ENCODE measurements at regions not wholly inside any gene's neighbourhood (a gene's known extent, or its start where the extent isn't known, plus 50 kb on each side); places are given as distances from the start of the nearest gene placed in this dataset.
A peak's percentile ranks its signal among the peaks of the same experiment; 100 is the strongest.

GRCh38 chr7:17020250-17020649 is 138.5 kb upstream of the AGR3 start:
- TF ChIP-seq EZH2 (IDR thresholded peaks at IDR 0.05; ENCODE audit: insufficient read depth, low read length): no peak
- no peak for TF ChIP-seq CTCF (IDR thresholded peaks at IDR 0.05; ENCODE audit: insufficient read depth, low read depth, low read length)

GRCh38 chr7:17021205-17021604 is 139.4 kb upstream of the AGR3 start:
- no peak overlapping the region for H3K9ac ChIP-seq (ENCODE audit: low read length)
- Mint-ChIP-seq H3K27ac (ENCODE audit: unreplicated experiment) (no peak overlapping the region), H3K9me3 (ENCODE audit: unreplicated experiment) (no peaks in the 10 kb centered on the region), H3K36me3 (ENCODE audit: low read depth, unreplicated experiment) (no peaks in the 10 kb centered on the region), H3K27me3 (ENCODE audit: low read depth, unreplicated experiment) (no peaks in the 10 kb centered on the region), H3K4me1 (ENCODE audit: low read depth, unreplicated experiment) (peaks cover 7% of the 10 kb centered on the region), H3K4me3 (ENCODE audit: unreplicated experiment) (no peak overlapping the region)
- no peak overlapping the region for H3K4me3 ChIP-seq (ENCODE audit: insufficient read depth, low read depth, low read length)
- FAIRE-seq: no peak
- peak; percentile 81 for DNase-seq (ENCODE audit: low read depth)
- no peaks in the 10 kb centered on the region for H3K9me3 ChIP-seq (ENCODE audit: insufficient read depth, low read depth, low read length)
- no peaks in the 10 kb centered on the region for H3K36me3 ChIP-seq (ENCODE audit: insufficient read depth, low read length)
- H3K27ac ChIP-seq (ENCODE audit: low read depth, low read length): no peak overlapping the region
- H2AFZ ChIP-seq (ENCODE audit: low read depth, low read length): no peak overlapping the region
- no peak overlapping the region for H3K4me2 ChIP-seq (ENCODE audit: low read length)
- no peaks in the 10 kb centered on the region for H3K79me2 ChIP-seq (ENCODE audit: insufficient read depth, low read length)
- H4K20me1 ChIP-seq (ENCODE audit: insufficient read depth, low read length): no peaks in the 10 kb centered on the region
- TF ChIP-seq EZH2 (IDR thresholded peaks at IDR 0.05; ENCODE audit: insufficient read depth, low read length) (no peak), CTCF (IDR thresholded peaks at IDR 0.05; ENCODE audit: insufficient read depth, low read depth, low read length) (no peak)
- H3K27me3 ChIP-seq (ENCODE audit: insufficient read depth, low read length): no peaks in the 10 kb centered on the region
- H3K4me1 ChIP-seq (ENCODE audit: insufficient read depth, low read length): no peaks in the 10 kb centered on the region

More at GRCh38 chr7:17020250-17020649, 138.5 kb upstream of the AGR3 start:
- H3K4me3 ChIP-seq (ENCODE audit: insufficient read depth, low read depth, low read length): no peak overlapping the region
- Mint-ChIP-seq H3K27me3 (ENCODE audit: low read depth, unreplicated experiment) (no peaks in the 10 kb centered on the region), H3K4me3 (ENCODE audit: unreplicated experiment) (no peak overlapping the region), H3K36me3 (ENCODE audit: low read depth, unreplicated experiment) (no peaks in the 10 kb centered on the region), H3K27ac (ENCODE audit: unreplicated experiment) (no peak overlapping the region), H3K9me3 (ENCODE audit: unreplicated experiment) (no peaks in the 10 kb centered on the region), H3K4me1 (ENCODE audit: low read depth, unreplicated experiment) (peaks cover 9% of the 10 kb centered on the region)
- no peak overlapping the region for H3K9ac ChIP-seq (ENCODE audit: low read length)
- DNase-seq (ENCODE audit: low read depth): no peak
- H3K4me1 ChIP-seq (ENCODE audit: insufficient read depth, low read length): peaks cover 6% of the 10 kb centered on the region
- no peaks in the 10 kb centered on the region for H3K27me3 ChIP-seq (ENCODE audit: insufficient read depth, low read length)
- no peaks in the 10 kb centered on the region for H3K36me3 ChIP-seq (ENCODE audit: insufficient read depth, low read length)
- no peak for FAIRE-seq
- no peak overlapping the region for H3K27ac ChIP-seq (ENCODE audit: low read depth, low read length)
- H2AFZ ChIP-seq (ENCODE audit: low read depth, low read length): no peak overlapping the region
- no peaks in the 10 kb centered on the region for H3K9me3 ChIP-seq (ENCODE audit: insufficient read depth, low read depth, low read length)
- H4K20me1 ChIP-seq (ENCODE audit: insufficient read depth, low read length): no peaks in the 10 kb centered on the region
- no peaks in the 10 kb centered on the region for H3K79me2 ChIP-seq (ENCODE audit: insufficient read depth, low read length)
- no peak overlapping the region for H3K4me2 ChIP-seq (ENCODE audit: low read length)

- no peaks in the 10 kb centered on the region for H3K9me3 ChIP-seq (ENCODE audit: insufficient read depth, low read depth, low read length)
- no peak overlapping the region for H2AFZ ChIP-seq (ENCODE audit: low read depth, low read length)
- no peak overlapping the region for H3K9ac ChIP-seq (ENCODE audit: low read length)
- H3K4me1 Mint-ChIP-seq (ENCODE audit: low read depth, unreplicated experiment): no peaks in the 10 kb centered on the region
- no peaks in the 10 kb centered on the region for H3K27me3 ChIP-seq (ENCODE audit: insufficient read depth, low read length)
- TF ChIP-seq CTCF (IDR thresholded peaks at IDR 0.05; ENCODE audit: insufficient read depth, low read depth, low read length) (no peak), EZH2 (IDR thresholded peaks at IDR 0.05; ENCODE audit: insufficient read depth, low read length) (no peak)
- no peak overlapping the region for H3K4me2 ChIP-seq (ENCODE audit: low read length)
- no peak overlapping the region for H3K4me3 Mint-ChIP-seq (ENCODE audit: unreplicated experiment)
- H3K79me2 ChIP-seq (ENCODE audit: insufficient read depth, low read length): no peaks in the 10 kb centered on the region
- H3K27me3 Mint-ChIP-seq (ENCODE audit: low read depth, unreplicated experiment): no peaks in the 10 kb centered on the region
- no peak for DNase-seq (ENCODE audit: low read depth)
- H4K20me1 ChIP-seq (ENCODE audit: insufficient read depth, low read length): no peaks in the 10 kb centered on the region
- no peaks in the 10 kb centered on the region for H3K4me1 ChIP-seq (ENCODE audit: insufficient read depth, low read length)
- no peak for FAIRE-seq
- no peak overlapping the region for H3K4me3 ChIP-seq (ENCODE audit: insufficient read depth, low read depth, low read length)
- H3K9me3 Mint-ChIP-seq (ENCODE audit: unreplicated experiment): no peaks in the 10 kb centered on the region
- no peaks in the 10 kb centered on the region for H3K36me3 ChIP-seq (ENCODE audit: insufficient read depth, low read length)
- H3K36me3 Mint-ChIP-seq (ENCODE audit: low read depth, unreplicated experiment): no peaks in the 10 kb centered on the region
- no peak overlapping the region for H3K27ac ChIP-seq (ENCODE audit: low read depth, low read length)
- no peak overlapping the region for H3K27ac Mint-ChIP-seq (ENCODE audit: unreplicated experiment)
Measured at GRCh38 chr7:17022920-17023319, 141.1 kb upstream of the AGR3 start.
